ENCODE measurements at regions not wholly inside any gene's neighbourhood (a gene's known extent, or its start where the extent isn't known, plus 50 kb on each side); places are given as distances from the start of the nearest gene placed in this dataset.

DNA sequence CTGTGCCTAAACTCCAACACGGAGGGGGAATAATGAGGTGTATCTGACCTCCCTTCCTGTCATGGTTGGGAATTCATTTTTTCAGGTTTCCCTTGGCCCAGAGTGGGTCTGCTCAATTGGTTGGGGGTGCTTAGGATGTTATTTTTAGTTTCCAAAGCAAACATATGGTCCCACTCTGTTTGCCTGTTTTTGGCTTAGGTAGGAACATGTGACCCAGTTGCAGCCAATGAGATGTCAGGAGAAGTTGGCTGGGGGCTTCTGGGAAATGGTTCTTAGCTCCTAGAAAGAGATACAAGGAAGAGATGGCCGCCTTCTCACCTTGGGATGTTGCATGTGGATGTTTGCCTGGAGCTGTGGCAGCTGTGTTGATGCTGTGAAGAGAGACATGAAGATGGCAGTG lies 147.9 kb upstream of the RFLNA start:
- H3K27ac Mint-ChIP-seq (ENCODE audit: unreplicated experiment), result no peak overlapping the region
- H3K36me3 Mint-ChIP-seq (ENCODE audit: unreplicated experiment), result peaks cover 3% of the 10 kb centered on the region
- H3K27me3 Mint-ChIP-seq (ENCODE audit: unreplicated experiment), result peaks cover 15% of the 10 kb centered on the region

DNA sequence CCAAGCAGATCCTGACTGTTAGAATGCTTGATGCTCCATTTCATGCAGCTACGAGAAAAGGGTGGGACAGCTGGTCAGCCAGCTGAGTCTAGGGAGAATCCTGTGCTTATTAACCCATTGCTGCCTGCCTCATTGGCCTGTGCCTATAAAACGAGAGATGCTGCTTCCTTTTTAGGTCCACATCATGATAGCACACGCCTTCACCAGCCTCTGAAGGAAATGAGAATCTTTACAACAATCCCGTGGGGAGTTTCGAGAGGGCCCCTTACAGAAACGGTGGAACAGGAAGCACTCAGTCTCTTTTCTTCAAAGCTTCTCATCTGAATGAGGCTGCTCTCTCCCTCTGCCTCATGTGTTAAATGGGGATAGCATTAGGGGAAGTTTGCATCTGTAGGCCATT lies 147.3 kb upstream of the RFLNA start:
- H3K9me3 Mint-ChIP-seq (ENCODE audit: unreplicated experiment), result no peaks in the 10 kb centered on the region
- no peak overlapping the region for H3K27ac Mint-ChIP-seq (ENCODE audit: unreplicated experiment)
- DNase-seq (ENCODE audit: extremely low spot score, unreplicated experiment), result no peak
- H3K4me3 Mint-ChIP-seq (ENCODE audit: unreplicated experiment), result no peak overlapping the region
- peaks cover 9% of the 10 kb centered on the region for H3K4me1 Mint-ChIP-seq (ENCODE audit: unreplicated experiment)
- no peaks in the 10 kb centered on the region for H3K36me3 Mint-ChIP-seq (ENCODE audit: unreplicated experiment)
- TF ChIP-seq, protein P1, sequence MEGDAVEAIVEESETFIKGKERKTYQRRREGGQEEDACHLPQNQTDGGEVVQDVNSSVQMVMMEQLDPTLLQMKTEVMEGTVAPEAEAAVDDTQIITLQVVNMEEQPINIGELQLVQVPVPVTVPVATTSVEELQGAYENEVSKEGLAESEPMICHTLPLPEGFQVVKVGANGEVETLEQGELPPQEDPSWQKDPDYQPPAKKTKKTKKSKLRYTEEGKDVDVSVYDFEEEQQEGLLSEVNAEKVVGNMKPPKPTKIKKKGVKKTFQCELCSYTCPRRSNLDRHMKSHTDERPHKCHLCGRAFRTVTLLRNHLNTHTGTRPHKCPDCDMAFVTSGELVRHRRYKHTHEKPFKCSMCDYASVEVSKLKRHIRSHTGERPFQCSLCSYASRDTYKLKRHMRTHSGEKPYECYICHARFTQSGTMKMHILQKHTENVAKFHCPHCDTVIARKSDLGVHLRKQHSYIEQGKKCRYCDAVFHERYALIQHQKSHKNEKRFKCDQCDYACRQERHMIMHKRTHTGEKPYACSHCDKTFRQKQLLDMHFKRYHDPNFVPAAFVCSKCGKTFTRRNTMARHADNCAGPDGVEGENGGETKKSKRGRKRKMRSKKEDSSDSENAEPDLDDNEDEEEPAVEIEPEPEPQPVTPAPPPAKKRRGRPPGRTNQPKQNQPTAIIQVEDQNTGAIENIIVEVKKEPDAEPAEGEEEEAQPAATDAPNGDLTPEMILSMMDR (IDR thresholded peaks at IDR 0.05), result no peak
- peaks cover 14% of the 10 kb centered on the region for H3K27me3 Mint-ChIP-seq (ENCODE audit: unreplicated experiment)

More for the DNA sequence above, 147.9 kb upstream of the RFLNA start:
- Mint-ChIP-seq H3K9me3 (ENCODE audit: unreplicated experiment) (peaks cover 5% of the 10 kb centered on the region), H3K4me1 (ENCODE audit: unreplicated experiment) (peaks cover 9% of the 10 kb centered on the region), H3K4me3 (ENCODE audit: unreplicated experiment) (no peak overlapping the region)
- no peak for DNase-seq (ENCODE audit: extremely low spot score, unreplicated experiment)
- TF ChIP-seq, protein P1 (IDR thresholded peaks at IDR 0.05), result no peak

GRCh38 chr12:124148481-124149273 lies 146.2 kb upstream of the RFLNA start:
- H3K4me1 Mint-ChIP-seq (ENCODE audit: unreplicated experiment), result peaks cover 11% of the 10 kb centered on the region
- no peak for DNase-seq (ENCODE audit: extremely low spot score, unreplicated experiment)
- H3K27ac Mint-ChIP-seq (ENCODE audit: unreplicated experiment), result no peak overlapping the region
- H3K9me3 Mint-ChIP-seq (ENCODE audit: unreplicated experiment), result no peaks in the 10 kb centered on the region
- no peaks in the 10 kb centered on the region for H3K36me3 Mint-ChIP-seq (ENCODE audit: unreplicated experiment)
- H3K4me3 Mint-ChIP-seq (ENCODE audit: unreplicated experiment), result no peak overlapping the region
- peaks cover 12% of the 10 kb centered on the region for H3K27me3 Mint-ChIP-seq (ENCODE audit: unreplicated experiment)
- TF ChIP-seq, protein P1 (IDR thresholded peaks at IDR 0.05), result no peak

- Mint-ChIP-seq H3K36me3 (ENCODE audit: unreplicated experiment) (no peaks in the 10 kb centered on the region), H3K4me1 (ENCODE audit: unreplicated experiment) (peaks cover 11% of the 10 kb centered on the region), H3K27me3 (ENCODE audit: unreplicated experiment) (peaks cover 11% of the 10 kb centered on the region), H3K27ac (ENCODE audit: unreplicated experiment) (no peak overlapping the region), H3K4me3 (ENCODE audit: unreplicated experiment) (no peak overlapping the region), H3K9me3 (ENCODE audit: unreplicated experiment) (no peaks in the 10 kb centered on the region)
- no peak for DNase-seq (ENCODE audit: extremely low spot score, unreplicated experiment)
- TF ChIP-seq, protein P1 (IDR thresholded peaks at IDR 0.05), result no peak
Observed at GRCh38 chr12:124149287-124149686, 145.6 kb upstream of the RFLNA start.

GRCh38 chr12:124150168-124150567 lies 144.7 kb upstream of the RFLNA start:
- TF ChIP-seq, protein P1 (IDR thresholded peaks at IDR 0.05), result no peak
- Mint-ChIP-seq H3K27ac (ENCODE audit: unreplicated experiment) (no peak overlapping the region), H3K9me3 (ENCODE audit: unreplicated experiment) (no peaks in the 10 kb centered on the region), H3K27me3 (ENCODE audit: unreplicated experiment) (peaks cover 11% of the 10 kb centered on the region), H3K4me1 (ENCODE audit: unreplicated experiment) (peaks cover 11% of the 10 kb centered on the region), H3K36me3 (ENCODE audit: unreplicated experiment) (no peaks in the 10 kb centered on the region), H3K4me3 (ENCODE audit: unreplicated experiment) (no peak overlapping the region)
- DNase-seq (ENCODE audit: extremely low spot score, unreplicated experiment), result no peak
